NCI-H2227 (cell line): ENCODE measurements at regions not wholly inside any gene's neighbourhood (a gene's known extent, or its start where the extent isn't known, plus 50 kb on each side); places are given as distances from the start of the nearest gene placed in this dataset.

Experiments
- DNase-seq: peaks from one replicate; lab custom pipeline; 2025; ENCODE audit not compliant: unreplicated experiment; lab: John Stamatoyannopoulos, UW

DNA sequence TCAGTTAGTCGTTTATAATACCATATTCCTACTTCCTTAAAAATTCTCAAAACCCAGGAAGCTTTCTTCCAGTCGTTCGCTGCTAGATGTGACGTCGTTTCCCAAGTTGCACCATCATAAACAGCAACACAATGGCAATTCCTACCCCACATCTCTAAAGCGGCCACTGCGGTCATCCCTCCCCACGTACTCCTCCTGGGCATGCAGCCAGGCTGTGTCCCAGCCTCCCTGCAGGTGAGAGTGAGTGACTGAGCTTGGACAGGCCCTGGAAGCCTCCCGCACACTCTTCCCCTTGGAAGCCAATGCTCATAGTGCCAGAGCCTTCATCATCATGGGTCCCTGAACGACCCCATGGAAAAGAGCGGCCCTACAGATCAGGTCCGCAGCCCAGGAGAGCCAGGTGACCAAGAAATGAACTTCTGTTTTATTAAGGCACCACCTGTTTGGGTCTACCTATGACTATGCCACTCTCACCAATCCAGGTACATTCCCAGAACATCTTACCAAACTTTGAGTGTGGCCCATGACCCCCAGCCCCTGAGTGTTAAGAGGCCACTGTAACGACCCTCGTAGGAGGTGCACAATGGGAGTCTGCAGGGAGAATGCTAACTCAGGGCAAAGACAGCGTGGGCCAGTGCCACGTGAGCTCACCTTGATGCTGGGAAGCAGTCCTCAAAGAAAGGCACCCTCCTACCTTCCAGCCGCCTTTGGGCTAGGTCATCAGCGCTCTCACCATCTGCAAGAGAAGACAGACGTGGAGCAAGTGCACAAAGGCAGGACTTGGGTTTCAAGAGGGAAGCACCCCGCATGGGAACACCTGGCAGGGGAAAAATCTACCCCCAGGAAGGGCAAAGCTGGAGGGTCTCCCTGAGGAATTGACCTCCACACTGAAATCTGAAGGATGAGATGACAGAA, 74.7 kb upstream of the RAB6C start:
- no peak for DNase-seq

DNA sequence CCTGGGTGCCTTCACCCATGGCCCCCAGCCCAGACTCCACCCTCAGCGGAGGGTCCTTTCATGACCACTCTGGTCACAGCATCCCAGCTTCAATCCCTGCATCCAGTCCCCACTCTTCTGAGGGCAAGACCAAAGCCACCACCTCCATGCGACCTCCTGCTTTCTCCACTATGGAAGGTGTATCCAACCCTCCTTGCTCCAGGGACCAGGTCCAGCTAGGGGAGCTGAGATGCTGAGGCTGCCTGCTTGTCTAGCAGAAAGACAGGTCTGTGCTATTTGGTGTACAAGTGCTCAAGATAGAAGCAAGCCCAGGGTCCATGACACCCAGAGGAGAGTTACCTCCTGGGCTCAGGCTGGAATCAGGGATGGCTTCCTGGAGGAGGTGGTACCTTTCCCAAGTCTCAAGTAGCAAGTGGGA, 73.8 kb upstream of the RAB6C start:
- no peak for DNase-seq

DNA sequence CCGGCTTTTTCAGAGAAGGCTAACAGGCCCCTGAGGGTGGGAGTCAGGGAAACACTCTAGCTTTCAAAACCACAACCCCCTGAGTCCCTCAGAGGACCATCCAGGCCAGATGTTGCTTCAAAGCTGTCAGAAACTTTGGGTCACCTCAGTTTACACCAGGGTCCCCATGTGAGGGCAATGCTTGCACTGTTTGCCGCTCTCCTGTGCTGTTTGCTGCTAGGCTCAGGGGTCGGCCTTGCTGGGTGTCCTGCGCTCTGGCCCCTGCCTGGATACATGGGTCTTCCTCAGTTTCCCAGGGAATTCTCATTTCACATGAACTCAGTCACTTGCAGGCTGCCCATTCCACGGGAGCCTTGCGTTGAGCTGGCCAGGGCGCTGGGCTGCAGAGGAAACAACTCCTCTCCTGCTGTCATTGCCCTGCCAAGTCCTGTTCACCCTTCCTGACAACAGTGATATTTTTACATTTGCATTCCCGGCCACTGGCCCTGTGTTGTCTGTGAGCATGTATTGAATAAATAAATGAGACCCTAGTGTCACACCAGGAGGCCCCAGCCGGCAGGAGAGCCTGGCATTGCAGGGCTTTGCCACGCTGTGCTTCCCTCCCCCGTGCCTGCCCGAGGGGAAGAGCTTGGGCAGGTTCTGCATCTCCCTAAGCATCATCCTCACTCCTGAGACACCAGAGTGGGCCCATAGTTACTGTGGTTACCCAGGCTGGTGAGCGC, 73.2 kb upstream of the RAB6C start:
- DNase-seq: no peak

DNA sequence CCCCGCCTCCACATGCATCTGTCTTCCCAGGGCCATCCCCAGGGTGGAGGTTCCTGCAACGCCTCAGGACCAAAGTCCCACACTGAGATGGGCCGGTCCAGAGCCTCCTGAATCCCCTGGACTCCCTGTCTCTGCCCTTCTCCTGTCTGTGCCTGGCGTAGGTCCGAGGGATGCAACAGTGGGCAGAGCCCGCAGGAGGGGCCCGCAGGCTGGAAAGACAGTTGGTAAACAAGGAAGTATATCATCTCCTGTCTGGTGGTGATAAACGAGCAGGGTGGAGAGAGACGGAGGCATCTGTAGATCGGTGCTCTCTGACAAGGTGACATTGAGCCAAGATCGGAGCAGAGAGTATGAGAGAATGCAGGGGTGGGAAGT, 72.6 kb upstream of the RAB6C start:
- DNase-seq: no peak

DNA sequence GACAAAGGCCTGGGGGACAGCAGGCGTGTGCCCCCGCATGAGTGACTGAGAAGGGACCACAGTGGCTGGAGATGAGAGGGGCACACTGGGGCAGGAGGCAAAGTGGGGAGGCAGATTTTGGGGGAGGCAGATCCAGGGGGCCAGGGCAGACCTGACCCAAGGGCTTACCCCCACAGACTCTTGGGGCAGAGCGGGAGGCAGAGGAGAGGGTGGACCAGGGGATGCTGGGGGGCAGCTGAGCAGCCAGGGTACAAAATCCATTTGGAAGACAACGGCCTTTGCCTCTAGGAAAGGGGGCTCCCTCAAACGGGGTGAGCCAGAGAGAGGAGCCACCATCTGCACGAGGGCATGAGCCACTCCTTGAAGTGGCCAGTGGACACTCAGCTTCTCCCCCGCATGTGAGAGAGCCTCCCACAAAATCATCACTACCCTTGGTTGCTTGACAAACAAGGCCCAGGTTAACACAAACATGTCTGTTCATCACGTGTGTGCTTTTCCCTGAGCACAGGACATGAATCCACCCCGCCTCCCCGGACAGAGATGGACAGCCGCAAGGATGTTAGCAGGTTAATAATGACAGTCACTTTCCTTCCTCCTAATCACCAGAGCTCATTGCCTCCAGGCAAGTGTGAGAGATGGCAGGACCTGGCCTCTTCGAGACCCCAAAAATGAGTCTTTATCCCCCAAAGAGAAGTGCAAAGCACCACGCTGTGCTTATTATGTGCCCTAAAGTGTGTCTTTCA, 72.0 kb upstream of the RAB6C start:
- DNase-seq: no peak

DNA sequence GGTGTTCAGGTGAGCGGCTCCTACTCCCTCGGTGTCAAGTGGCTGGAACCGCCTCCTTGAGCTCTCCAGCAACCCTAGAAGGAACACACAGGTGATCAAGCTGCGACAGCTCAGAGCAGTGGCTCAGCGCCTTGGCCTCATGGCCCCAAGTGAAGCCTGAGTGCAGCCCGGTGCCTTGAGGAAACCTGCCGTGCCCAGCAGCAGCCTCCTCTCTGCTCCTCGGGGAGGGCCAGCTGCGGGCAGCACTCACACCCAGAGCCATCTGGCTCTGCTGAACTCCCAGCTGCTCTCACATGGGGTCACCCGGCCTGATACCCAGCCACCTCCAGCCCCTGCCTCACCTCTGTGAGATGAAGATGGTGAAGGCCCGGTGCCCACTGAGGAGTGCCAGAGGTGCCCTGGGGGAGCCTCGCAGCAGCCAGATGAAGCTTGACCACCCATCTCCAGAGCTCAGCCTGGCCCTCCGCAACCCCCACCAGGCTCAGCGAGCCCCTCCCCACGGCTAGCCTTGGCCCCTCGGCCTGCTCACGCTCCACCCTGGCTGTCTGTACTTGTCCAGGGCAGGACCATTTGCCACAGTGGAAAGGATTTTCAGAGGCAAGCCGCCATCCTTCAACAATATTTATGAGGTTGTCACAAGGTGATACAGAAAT, 70.6 kb upstream of the RAB6C start:
- DNase-seq: no peak

DNA sequence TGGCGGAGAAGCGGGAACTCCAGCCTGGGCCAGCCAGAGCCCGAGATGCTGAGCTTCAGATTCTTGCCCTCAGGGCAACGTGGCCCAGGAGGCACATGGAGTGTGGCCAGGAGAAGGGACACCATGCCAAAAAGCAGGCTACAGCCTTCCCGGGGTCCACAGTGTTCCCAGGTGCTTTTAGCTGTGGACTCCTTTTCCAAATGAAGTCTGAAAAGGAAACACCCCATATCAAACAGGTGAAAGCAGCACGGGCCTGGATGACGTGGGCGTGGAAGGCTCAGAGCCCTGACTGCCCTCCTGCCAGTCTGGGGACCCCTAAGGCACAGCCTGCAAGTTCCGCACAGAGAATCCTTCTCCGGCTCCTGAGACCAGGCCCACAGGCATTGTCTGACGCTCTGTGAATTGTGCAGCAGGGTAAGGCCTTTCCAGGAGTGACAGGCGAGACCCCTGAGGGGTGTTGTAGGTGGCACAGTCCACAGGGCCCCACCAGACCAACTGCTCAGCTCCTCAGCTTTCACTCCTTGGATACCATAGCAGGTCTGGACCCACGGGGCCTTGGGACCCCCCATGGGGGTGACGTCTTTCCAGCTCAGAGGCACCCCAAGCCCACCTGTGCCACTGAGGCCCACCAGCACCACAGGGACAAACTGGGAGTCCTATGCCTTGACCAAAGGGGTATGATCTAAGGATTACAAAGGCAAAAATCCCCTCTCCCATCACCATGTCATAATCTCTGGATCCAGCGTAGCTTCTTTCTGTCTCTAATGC, 69.6 kb upstream of the RAB6C start:
- DNase-seq: no peak

DNA sequence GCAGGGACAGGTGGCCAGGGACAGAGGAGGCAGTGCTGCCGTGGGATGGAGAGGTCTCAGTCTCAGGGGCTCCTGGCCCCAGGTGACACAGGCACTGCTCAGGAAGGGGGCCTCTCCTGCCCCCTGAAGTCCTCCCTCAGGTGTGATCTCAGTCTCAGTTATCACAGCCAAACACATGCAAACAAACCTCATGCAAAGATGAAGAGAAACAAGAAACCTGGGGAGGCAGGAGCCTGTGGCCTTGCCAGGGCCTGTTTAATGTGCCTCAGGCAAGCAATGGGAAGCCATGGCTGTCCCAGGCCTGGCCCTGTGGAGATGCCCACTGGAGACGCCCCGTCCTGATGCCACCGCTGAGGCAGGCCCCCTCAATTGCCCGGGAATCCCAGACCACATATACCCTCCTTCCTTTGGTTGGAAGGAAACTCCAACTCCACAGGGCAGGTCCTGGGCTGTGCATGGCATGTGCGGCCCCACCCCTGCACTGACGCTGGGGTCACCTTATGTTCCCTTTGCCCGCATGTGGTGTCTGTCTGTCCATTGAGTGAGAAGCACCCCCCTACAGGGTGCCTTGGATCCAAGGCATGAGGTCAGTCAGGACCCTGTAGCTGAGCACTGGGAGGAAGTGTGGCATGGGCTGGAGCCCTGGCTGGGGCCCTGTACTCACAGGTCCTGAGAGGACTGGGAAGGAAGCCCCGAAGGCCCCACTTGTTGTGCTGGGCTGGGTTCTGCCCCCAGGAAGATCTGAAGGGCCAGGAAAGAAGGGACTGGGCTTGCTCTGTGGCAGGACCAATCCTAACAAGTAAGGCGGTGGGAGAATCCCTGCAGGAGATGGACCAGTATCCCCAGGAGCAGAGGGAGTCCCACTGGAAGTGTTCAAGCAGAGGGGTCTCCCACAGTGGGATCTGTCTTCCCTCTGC, 68.8 kb upstream of the RAB6C start:
- no peak for DNase-seq

DNA sequence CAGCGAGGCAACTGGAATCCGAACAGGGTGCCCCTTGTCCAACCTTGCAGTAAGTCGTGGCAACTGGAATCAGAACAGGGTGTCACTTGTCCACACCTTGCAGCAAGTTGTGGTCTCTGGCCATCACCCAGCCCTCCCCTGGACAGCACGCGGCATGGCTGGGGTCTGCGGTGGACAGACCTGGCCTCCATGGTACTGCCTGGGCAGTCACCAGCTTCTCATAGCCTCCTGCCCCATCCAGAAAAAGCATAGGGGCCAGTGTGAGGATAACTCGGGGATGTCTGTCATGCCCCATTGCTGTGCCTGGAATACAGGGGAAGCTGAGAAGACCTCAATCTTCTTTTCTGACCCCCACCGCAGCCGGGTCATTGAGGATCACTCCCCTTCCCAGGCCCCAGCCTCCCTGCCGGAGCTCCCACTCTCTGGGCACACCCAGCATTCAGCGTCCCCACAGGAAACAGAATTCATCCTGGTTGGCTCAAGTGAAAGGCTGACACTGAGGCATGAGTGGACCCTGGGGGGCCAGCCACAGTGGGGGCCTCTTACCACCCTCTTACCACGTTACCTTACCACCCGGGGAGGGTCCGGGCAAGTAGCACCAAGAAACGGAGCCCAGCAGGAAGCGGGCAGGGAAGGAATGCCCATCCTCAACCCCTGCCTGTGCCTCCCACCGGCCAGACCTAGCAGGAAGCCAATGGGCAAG, 68.0 kb upstream of the RAB6C start:
- no peak for DNase-seq

DNA sequence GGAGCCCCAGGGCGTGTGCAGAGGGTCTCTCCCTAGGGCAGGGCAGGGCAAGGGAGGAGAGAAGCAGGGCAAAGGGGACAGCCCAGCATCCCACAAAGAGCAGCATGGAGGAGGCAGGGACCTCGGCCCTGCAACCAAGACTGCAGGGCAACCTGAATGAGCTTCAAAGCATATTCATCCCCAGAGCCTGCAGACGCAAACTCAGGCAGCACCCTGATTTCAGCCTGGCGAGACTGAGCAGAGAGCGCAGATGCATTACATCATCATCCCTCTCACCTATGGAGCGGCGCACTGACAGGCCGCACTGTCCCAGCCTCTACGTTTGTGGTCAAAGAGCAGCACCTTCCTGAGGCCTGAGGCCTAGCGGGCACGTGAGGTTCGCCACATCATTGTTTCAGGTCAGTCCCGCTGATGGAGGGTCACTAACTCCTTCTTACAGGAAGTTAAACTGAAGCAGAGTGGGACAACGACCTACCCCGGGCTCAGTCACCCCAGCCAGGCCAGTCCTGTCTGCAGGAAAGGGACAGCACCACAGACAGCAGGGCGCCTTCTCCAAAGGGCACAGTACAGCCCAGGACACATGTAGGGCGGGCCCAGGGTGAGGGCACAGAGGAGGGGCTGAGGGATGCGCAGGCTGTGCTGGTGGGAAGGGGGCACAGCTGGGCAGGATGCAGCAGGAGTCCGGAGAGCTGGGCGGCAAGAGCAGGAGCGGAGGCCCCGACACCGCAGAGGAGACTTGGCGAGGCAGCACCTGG, 67.2 kb upstream of the RAB6C start:
- no peak for DNase-seq

DNA sequence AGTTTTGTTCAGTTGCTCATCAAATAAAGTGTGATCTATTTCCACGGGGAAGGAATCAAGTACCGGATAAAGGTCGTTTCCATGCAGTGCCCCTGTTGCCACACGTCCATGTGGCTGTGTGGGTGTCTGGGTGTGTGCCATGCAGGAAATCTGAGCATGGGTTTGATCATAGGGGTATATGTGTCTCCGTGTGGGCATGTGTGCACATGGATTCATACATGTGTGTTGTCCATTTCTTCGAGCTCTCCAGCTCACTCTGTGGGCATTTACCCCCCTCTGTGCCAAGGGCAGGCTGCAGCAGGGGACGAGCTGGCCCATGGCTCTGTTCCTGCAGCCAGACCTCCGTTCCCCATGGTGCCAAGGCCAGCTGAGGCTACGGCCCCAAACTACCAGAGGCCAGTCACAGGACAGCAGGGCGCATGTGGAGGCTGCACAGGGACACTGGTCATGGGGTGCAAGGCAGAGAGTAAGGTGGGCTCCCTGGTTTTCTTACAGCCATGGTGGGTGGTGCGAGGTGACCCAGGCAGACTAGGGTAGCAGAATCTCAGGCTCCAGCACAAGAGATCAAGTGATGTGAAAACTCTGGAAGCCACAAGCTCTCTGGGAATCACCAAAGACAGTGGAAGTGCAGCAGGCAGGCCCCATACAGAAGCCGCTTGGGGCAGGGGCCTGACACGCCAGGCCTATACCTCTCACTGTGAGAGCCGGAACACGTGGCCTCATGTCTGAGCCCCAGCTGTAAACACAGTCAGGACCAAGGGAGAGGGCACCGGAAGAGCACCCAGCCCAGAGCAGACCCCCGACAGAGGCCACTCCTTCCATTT, 66.4 kb upstream of the RAB6C start:
- DNase-seq: no peak

DNA sequence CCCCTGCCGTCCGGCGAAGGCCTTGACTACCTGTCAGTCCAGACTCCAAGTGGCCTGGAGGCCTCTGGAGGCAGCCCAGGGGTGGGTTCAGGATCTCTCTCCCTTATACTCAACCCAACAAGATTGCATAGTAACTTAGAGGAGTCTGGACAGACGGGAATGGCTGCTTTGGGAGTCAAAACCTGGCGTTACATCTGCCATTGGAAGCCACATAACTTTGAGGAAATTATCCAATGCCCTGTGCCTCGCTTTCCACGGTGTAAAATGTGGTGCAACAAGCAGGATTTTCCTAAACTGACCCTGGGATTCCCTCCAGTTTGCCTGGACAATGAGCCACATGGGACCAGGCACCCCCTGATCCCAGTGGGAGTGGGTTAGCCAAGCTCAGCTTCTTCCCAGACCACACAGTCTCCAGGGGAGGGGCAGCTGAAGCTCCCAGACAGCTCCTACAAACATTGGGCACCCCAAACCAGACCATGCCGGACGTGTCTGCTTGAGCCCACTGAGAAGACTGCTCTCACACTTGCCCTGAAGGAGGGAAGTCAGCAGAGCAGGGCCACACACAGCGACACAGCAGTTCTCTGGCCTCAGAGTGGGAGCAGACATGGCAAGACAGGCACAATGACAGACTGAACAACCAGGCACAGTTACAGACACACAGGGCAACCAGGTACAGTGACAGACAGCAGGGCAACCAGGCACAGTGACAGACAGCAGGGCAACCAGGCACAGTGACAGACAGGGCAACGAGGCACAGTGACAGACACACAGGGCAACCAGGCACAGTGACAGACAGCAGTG, 65.6 kb upstream of the RAB6C start:
- DNase-seq: no peak

DNA sequence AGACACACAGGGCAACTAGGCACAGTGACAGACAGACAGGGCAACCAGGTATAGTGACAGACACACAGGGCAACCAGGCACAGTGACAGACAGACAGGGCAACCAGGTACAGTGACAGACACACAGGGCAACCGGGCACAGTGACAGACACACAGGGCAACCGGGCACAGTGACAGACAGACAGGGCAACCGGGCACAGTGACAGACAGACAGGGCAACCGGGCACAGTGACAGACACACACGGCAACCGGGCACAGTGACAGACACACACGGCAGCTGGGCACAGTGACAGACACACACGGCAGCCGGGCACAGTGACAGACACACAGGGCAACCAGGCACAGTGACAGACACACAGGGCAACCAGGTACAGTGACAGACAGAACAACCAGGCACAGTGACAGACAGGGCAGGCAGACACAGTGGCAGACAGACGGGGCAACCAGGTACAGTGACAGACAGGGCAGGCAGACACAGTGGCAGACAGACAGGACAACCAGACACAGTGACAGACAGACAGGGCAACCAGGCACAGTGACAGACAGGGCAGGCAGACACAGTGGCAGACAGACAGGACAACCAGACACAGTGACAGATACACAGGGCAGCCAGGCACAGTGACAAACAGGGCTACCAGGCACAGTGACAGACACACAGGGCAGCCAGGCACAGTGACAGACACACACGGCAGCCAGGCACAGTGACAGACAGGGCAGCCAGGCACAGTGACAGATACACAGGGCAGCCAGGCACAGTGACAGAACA, 64.7 kb upstream of the RAB6C start:
- no peak for DNase-seq

DNA sequence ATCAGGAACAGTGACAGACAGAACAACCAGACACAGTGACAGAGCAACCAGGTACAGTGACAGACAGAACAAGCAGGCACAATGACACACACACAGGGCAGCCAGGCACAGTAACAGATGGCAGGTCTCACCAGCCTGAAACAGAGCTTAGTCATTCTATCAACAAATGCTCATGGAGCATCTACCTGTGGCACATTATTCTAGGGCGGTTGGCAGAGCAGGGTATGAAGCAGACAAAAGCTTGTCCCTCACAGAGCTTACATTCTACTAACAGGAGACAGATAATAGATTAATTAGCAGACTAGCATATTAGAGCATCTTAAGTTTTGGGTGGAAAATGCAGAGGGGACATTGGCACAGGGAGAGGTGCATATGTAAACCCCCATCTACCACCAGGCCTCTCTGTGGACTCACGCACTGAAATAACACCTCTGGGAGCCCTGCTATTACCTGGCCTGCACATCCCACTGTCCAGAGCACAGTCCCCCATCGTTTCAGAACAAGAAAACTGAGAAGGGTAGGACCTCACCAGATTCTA, 64.1 kb upstream of the RAB6C start:
- DNase-seq: no peak

DNA sequence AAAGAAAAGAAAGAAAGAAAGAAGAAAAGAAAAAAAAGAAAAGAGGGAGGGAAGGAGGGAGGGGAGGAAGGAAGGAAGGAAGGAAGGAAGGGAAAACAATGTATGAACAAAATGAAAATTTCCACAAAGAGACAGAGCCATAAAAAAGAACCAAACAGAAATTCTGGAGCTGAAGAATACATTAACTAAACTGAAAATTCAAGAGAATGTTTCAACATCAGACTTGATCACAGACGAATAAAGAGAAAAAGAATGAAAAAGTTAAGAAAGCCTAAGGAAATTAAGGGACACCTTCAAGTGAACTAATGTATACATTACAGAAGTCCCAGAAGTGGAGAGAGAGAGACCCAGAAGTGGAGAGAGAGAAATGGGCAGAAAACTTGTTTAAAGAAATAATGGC, 60.9 kb upstream of the RAB6C start:
- no peak for DNase-seq
